HG03025 (cell line): ENCODE measurements at regions not wholly inside any gene's neighbourhood (a gene's known extent, or its start where the extent isn't known, plus 50 kb on each side); places are given as distances from the start of the nearest gene placed in this dataset.

Experiments
- ATAC-seq: cut with Tn5 transposase; IDR thresholded peaks from one replicate; pipeline ENCODE4 v1.9.1; 2021; ENCODE audit warnings: mild to moderate bottlenecking, moderate library complexity; ENCODE audit not compliant: unreplicated experiment, low FRiP score

- ATAC-seq, result no peak
Observed at GRCh38 chr16:86632206-86632605, 53.9 kb downstream of the FOXL1 start.

GRCh38 chr16:86632944-86633343, 54.6 kb downstream of the FOXL1 start:
- no peak for ATAC-seq

GRCh38 chr16:86634292-86634691, 55.9 kb downstream of the FOXL1 start:
- no peak for ATAC-seq

- no peak for ATAC-seq
Observed at GRCh38 chr16:86635176-86635876, 57.0 kb downstream of the FOXL1 start.

GRCh38 chr16:86635926-86636325, 57.6 kb downstream of the FOXL1 start:
- no peak for ATAC-seq

GRCh38 chr16:86637744-86638143, 59.4 kb downstream of the FOXL1 start:
- no peak for ATAC-seq

- no peak for ATAC-seq
Observed at GRCh38 chr16:86638642-86639041, 60.3 kb downstream of the FOXL1 start.

GRCh38 chr16:86639354-86639753, 61.0 kb downstream of the FOXL1 start:
- no peak for ATAC-seq

- no peak for ATAC-seq
Observed at GRCh38 chr16:86640265-86640843, 62.0 kb downstream of the FOXL1 start.

- ATAC-seq, result no peak
Observed at GRCh38 chr16:86642087-86642486, 63.7 kb downstream of the FOXL1 start.

- no peak for ATAC-seq
Observed at GRCh38 chr16:86643671-86644070, 65.3 kb downstream of the FOXL1 start.

GRCh38 chr16:86647561-86647960, 69.2 kb downstream of the FOXL1 start:
- no peak for ATAC-seq

- ATAC-seq, result no peak
Observed at GRCh38 chr16:86649875-86650274, 71.5 kb downstream of the FOXL1 start.

- no peak for ATAC-seq
Observed at GRCh38 chr16:86651013-86651627, 72.8 kb downstream of the FOXL1 start.

- ATAC-seq, result no peak
Observed at GRCh38 chr16:86651823-86652222, 73.5 kb downstream of the FOXL1 start.

- no peak for ATAC-seq
Observed at GRCh38 chr16:86653285-86654006, 75.1 kb downstream of the FOXL1 start.

- ATAC-seq, result no peak
Observed at GRCh38 chr16:86657972-86658371, 79.6 kb downstream of the FOXL1 start.

GRCh38 chr16:86660623-86661022, 82.3 kb downstream of the FOXL1 start:
- ATAC-seq, result no peak

GRCh38 chr16:86661706-86662105, 83.4 kb downstream of the FOXL1 start:
- no peak for ATAC-seq

GRCh38 chr16:86662195-86662594, 83.8 kb downstream of the FOXL1 start:
- ATAC-seq, result no peak

- ATAC-seq, result no peak
Observed at GRCh38 chr16:86662740-86663139, 84.4 kb downstream of the FOXL1 start.
